ENCODE measurements at regions not wholly inside any gene's neighbourhood (a gene's known extent, or its start where the extent isn't known, plus 50 kb on each side); places are given as distances from the start of the nearest gene placed in this dataset.

DNA sequence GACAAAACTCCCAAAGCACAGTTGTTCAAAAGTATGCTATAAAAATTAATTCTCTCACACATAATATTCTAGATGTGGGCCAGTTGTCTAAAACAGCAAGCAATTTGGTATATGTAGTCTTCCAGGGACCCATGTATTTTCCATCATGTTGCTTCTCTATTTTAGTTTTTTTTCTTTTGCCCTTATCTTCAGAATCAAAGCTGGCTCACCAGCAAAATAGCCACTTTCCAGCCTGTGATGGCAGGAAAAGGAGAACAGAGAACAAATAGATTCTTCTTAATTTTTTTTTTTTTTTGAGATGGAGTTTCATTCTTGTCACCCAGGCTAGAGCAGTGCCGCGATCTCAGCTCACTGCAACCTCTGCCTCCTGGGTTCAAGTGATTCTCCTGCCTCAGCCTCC, 680.8 kb upstream of the TENM3 start:
- no peak for TF ChIP-seq CTCF (IDR thresholded peaks at IDR 0.05)
- TF ChIP-seq POLR2A (IDR thresholded peaks at IDR 0.05) = no peak
